ENCODE measurements at regions not wholly inside any gene's neighbourhood (a gene's known extent, or its start where the extent isn't known, plus 50 kb on each side); places are given as distances from the start of the nearest gene placed in this dataset.

DNA sequence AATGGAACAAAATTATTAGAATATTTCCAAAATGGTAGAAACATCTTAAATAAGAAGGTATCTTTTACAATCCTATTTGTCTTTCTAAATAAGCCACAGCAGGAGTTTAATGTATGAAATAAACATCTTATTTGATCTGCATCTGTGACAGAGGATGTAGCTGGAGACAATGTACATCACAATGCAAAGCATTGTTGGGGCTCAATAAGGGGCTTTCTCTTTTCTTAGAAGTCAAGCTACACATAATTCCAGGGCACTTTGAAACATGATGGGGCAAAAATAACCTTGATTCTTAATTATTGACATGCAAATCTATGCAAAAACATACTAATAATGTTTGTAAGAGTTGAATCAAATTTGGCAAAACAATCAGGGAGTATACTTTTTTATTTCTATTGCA, 255.1 kb downstream of the DSC3 start:
- TF ChIP-seq CTCF (IDR thresholded peaks at IDR 0.05), result no peak
- TF ChIP-seq POLR2A (IDR thresholded peaks at IDR 0.05), result no peak
